Motor neuron (in vitro differentiated cells): ENCODE measurements at regions not wholly inside any gene's neighbourhood (a gene's known extent, or its start where the extent isn't known, plus 50 kb on each side); places are given as distances from the start of the nearest gene placed in this dataset.
"Not testable (repeated sequence)": the region's sequence is repeated elsewhere in the genome, so short reads cannot be mapped to it uniquely, and the experiment has no call there.

Source experiments
- ATAC-seq, 8 experiments: fragments of 200-7000 bp; cut with Tn5 transposase; replicated peaks in 6 of 8; 2 replicates each; pipeline ENCODE4 v1.8.0; 2021; ENCODE audit warnings: mild to moderate bottlenecking in 8 of 8, moderate library complexity in 8 of 8
- H3K27ac ChIP-seq, 2 donors: fragments of 250-450 bp; sonication (Bioruptor Pico); 2 replicates each; pipeline ENCODE4 v1.9.0; 2021; ENCODE audit warnings: antibody characterized with exemption in 2 of 2, mild to moderate bottlenecking in 2 of 2, moderate library complexity in 1 of 2
- H3K4me1 ChIP-seq, 2 donors: fragments of 250-450 bp; sonication (Bioruptor Pico); replicated peaks in 1 of 2; 2 replicates each; pipeline ENCODE4 v1.6.1; 2021; ENCODE audit warnings: antibody characterized with exemption in 2 of 2, mild to moderate bottlenecking in 2 of 2, moderate library complexity in 1 of 2
- H3K4me3 ChIP-seq, 5 donors: fragments of 250-450 bp; sonication (Bioruptor Pico); 2 replicates each; pipeline ENCODE4 v1.9.0; 2021; ENCODE audit warnings: antibody characterized with exemption in 5 of 5, mild to moderate bottlenecking in 5 of 5, moderate library complexity in 4 of 5
- WGBS, 10 experiments: fragments of 450-650 bp; shearing (Covaris generic); methylation state at CpG; one replicate each; pipeline ENCODE4 v1.0.0; 2022; 5-methylcytosine and 5-hydroxymethylcytosine counted together
- in situ Hi-C, 9 experiments: fragments of 400-800 bp; cut with MboI; loops; one replicate each; pipeline ENCODE4 v1.15.0; 2021; ENCODE audit warnings: low sequenced_read_pairs in 9 of 9, low pct_unique_long_range_greater_than_20kb in 2 of 9; ENCODE audit not compliant: unreplicated experiment in 9 of 9

- in situ Hi-C loops, result no loop called here
- peak in 1 of 8 experiments; percentile 55 for ATAC-seq
- Histone ChIP-seq H3K4me3 (no peak overlapping the region), H3K27ac (no peak overlapping the region), H3K4me1 (no peaks in the 10 kb centered on the region)
- 100% methylated on average over 1 of the region's 1 CpG; no CpG with 5 or more reads in 9 of the 10 experiments for WGBS, 10 experiments
These were observed 250.0 kb upstream of the PROK2 start for GRCh38 chr3:72034986-72035385.

GRCh38 chr3:72033666-72034428 lies 248.9 kb upstream of the PROK2 start:
- no peak overlapping the region for H3K27ac ChIP-seq
- 68 to 100% (median 96%) methylated on average over 1 to 6 of the region's 6 CpGs for WGBS, 10 experiments

GRCh38 chr3:72032441-72033135 lies 247.6 kb upstream of the PROK2 start:
- Histone ChIP-seq H3K27ac (no peak overlapping the region), H3K4me1 (peaks cover 7% of the 10 kb centered on the region in 2 donors), H3K4me3 (no peak overlapping the region)
- ATAC-seq, result peak in 5 of 8 experiments; percentile 43 to 88 (median 48)
- WGBS, 10 experiments, result 79 to 97% (median 88%) methylated on average over 2 to 6 of the region's 7 CpGs; no CpG with 5 or more reads in 6 of the 10 experiments
- in situ Hi-C loops, result no loop called here

More at GRCh38 chr3:72033666-72034428, 248.9 kb upstream of the PROK2 start:
- H3K4me1 ChIP-seq, result peaks cover 3% of the 10 kb centered on the region in 2 donors
- H3K4me3 ChIP-seq, result no peak overlapping the region
- no peak for ATAC-seq
- in situ Hi-C loops, result no loop called here

- Histone ChIP-seq H3K4me3 (no peak overlapping the region), H3K4me1 (peaks cover 7% of the 10 kb centered on the region in 2 donors), H3K27ac (no peak overlapping the region)
- peak in 2 of 8 experiments; percentile 32 to 40 for ATAC-seq
- in situ Hi-C loops, result no loop called here
- WGBS, 10 experiments, result 0 to 100% (median 67%) methylated on average over 1 to 3 of the region's 3 CpGs; no CpG with 5 or more reads in 3 of the 10 experiments
These were observed 246.6 kb upstream of the PROK2 start for GRCh38 chr3:72031581-72031980.

DNA sequence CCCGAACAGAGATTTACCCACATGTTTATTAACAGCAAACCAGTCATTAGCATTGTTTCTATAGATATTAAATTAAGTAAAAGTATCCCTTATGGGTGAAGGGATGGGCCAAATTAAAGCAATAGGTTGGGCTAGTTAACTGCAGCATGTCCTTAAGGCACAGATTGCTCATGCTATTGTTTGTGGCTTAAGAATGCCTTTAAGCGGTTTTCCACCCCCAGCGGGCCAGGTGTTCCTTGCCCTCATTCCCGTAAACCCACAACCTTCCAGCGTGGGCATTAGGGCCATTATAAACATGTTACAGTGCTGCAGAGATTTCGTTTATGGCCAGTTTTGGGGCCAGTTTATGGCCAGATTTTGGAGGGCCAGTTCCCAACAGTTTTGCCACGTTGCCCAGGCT lies 245.3 kb upstream of the PROK2 start:
- 58 to 100% (median 87%) methylated on average over 1 to 7 of the region's 7 CpGs; no CpG with 5 or more reads in 4 of the 10 experiments for WGBS, 10 experiments

GRCh38 chr3:72028726-72029125 lies 243.8 kb upstream of the PROK2 start:
- H3K4me1 ChIP-seq, H3K27ac ChIP-seq, in situ Hi-C loops, H3K4me3 ChIP-seq: not testable (repeated sequence)
- 0 to 90% (median 17%) methylated on average over 1 to 7 of the region's 8 CpGs; no CpG with 5 or more reads in 1 of the 10 experiments for WGBS, 10 experiments
- ATAC-seq, result peak in 6 of 8 experiments; percentile 34 to 65 (median 58)

More for the DNA sequence above, 245.3 kb upstream of the PROK2 start:
- in situ Hi-C loops, ATAC-seq, H3K27ac ChIP-seq, H3K4me3 ChIP-seq, H3K4me1 ChIP-seq: not testable (repeated sequence)

GRCh38 chr3:72028307-72028706 lies 243.4 kb upstream of the PROK2 start:
- in situ Hi-C loops, result not testable (repeated sequence)

DNA sequence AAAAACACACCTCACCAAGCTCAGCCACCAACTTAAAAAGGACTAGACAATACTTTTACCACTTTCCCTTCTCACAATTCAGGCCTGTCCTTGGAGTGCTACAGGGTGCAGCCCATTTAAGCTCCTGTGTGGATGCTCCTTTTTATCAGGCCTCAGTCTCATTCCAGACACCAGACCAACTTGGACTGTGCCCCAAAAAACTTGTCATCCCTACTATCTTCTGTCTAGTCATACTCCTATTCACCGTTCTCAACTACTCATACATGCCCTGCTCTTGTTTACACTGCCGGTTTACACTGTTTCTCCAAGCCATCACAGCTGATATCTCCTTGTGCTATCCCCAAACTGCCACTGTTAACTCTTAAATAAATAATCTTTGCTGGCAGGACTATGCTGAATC lies 242.8 kb upstream of the PROK2 start:
- H3K4me1 ChIP-seq, in situ Hi-C loops, H3K27ac ChIP-seq, H3K4me3 ChIP-seq, ATAC-seq: not testable (repeated sequence)
- WGBS, 10 experiments, result 0% methylated on average over 1 of the region's 2 CpGs; no CpG with 5 or more reads in 9 of the 10 experiments

More at GRCh38 chr3:72028307-72028706, 243.4 kb upstream of the PROK2 start:
- H3K27ac ChIP-seq, ATAC-seq, H3K4me3 ChIP-seq, H3K4me1 ChIP-seq: not testable (repeated sequence)
- 86 to 100% (median 95%) methylated on average over 3 to 7 of the region's 8 CpGs; no CpG with 5 or more reads in 1 of the 10 experiments for WGBS, 10 experiments

DNA sequence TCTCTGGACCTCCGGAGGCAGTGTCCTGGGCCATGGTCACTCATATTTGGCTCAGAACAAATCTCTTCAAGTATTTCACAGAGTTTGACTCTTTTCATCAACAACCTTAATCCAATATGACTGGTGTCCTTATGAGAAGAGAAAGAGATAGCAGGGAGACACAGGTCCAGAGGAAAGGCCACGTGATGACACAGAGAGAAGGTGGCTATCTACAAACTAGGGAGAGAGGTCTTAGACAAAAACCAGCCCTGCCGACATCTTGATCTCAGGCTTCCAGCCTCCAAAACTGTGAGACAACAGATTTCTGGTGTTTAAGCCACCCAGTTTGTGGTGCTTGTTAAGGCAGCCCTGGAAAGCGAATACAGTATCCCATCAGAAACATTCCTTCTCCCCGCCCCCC lies 237.1 kb upstream of the PROK2 start:
- Histone ChIP-seq H3K27ac (no peak overlapping the region), H3K4me3 (no peak overlapping the region), H3K4me1 (peaks cover 10 to 13% of the 10 kb centered on the region in 2 donors)
- ATAC-seq, result no peak
- 67 to 100% (median 89%) methylated on average over 2 to 5 of the region's 5 CpGs for WGBS, 10 experiments
- in situ Hi-C loops, result no loop called here

DNA sequence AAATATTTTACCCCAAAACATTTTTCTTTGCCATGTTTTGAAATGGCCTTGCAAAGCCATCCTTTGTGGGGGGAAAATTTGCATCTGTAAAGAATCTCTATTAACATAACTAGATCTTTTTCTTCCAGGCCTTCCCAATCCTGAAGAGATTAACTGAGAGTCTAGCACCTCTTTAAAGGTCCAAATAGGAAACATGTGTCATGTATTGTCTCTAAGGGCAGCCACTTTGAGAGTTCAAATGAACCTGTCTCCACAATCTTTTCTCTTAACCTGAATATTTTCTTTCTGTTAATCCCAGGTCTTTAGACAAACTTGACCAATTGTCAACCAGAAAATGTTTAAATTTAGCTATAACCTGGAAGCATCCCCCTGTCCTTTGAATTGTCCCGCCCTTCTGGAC lies 236.6 kb upstream of the PROK2 start:
- no peak overlapping the region for H3K27ac ChIP-seq
- peaks cover 10 to 13% of the 10 kb centered on the region in 2 donors for H3K4me1 ChIP-seq
- 60 to 100% (median 96%) methylated on average over 1 of the region's 1 CpG; no CpG with 5 or more reads in 2 of the 10 experiments for WGBS, 10 experiments
- no peak for ATAC-seq
- in situ Hi-C loops, result no loop called here
- H3K4me3 ChIP-seq, result no peak overlapping the region

DNA sequence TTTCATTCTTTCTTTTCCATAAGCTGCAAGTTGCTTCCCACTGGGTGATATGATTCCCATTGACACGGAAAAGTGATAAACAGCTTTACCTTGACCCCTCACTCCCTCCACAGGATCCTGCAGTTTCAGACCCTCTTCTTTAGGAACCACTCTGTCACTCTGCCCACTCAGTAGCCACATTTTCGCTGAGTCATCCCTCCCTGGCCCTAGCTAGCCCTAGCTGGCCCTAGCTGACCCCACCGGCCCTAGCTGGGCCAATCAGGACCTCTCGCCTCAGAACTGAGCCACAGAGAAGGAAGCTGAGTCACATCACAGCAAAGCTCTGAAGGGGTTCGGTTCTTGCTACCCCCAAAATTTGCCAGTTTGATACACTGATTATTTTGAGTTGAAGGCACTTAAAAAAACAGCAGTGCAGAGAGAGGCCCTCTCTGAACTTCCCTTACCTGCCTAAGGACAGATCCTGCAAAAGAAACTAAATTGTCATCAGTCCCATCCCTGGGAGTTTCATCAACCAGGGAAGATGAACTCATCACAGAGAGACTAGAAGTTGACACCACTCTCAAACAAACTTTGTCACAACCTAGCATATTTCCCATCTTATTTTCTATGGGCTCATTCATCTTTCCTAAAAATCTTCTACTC lies 233.5 kb upstream of the PROK2 start:
- no peak overlapping the region for H3K4me3 ChIP-seq
- 60 to 100% (median 76%) methylated on average over 1 to 4 of the region's 5 CpGs; no CpG with 5 or more reads in 2 of the 10 experiments for WGBS, 10 experiments
- in situ Hi-C loops, result no loop called here
- ATAC-seq, result peak in 5 of 8 experiments; percentile 48 to 84 (median 80)
- H3K27ac ChIP-seq, result no peak overlapping the region
- peaks cover 10 to 13% of the 10 kb centered on the region in 2 donors for H3K4me1 ChIP-seq

GRCh38 chr3:72017935-72018334 lies 233.0 kb upstream of the PROK2 start:
- Histone ChIP-seq H3K4me1 (peaks cover 10 to 13% of the 10 kb centered on the region in 2 donors), H3K4me3 (no peak overlapping the region), H3K27ac (peak overlapping the region in 1 of 2 donors; percentile 43)
- ATAC-seq, result peak in 3 of 8 experiments; percentile 28 to 32 (median 29)
- in situ Hi-C loops, result no loop called here
- WGBS, 10 experiments, result 29 to 83% (median 33%) methylated on average over 1 of the region's 1 CpG; no CpG with 5 or more reads in 5 of the 10 experiments

GRCh38 chr3:72017311-72017710 lies 232.4 kb upstream of the PROK2 start:
- 86% methylated on average over 1 of the region's 1 CpG; no CpG with 5 or more reads in 9 of the 10 experiments for WGBS, 10 experiments
- Histone ChIP-seq H3K4me3 (no peak overlapping the region), H3K4me1 (peaks cover 13 to 16% of the 10 kb centered on the region in 2 donors), H3K27ac (no peak overlapping the region)
- no peak for ATAC-seq
- in situ Hi-C loops, result no loop called here
